ENCODE measurements at regions not wholly inside any gene's neighbourhood (a gene's known extent, or its start where the extent isn't known, plus 50 kb on each side); places are given as distances from the start of the nearest gene placed in this dataset.
A peak's percentile ranks its signal among the peaks of the same experiment; 100 is the strongest.

DNA sequence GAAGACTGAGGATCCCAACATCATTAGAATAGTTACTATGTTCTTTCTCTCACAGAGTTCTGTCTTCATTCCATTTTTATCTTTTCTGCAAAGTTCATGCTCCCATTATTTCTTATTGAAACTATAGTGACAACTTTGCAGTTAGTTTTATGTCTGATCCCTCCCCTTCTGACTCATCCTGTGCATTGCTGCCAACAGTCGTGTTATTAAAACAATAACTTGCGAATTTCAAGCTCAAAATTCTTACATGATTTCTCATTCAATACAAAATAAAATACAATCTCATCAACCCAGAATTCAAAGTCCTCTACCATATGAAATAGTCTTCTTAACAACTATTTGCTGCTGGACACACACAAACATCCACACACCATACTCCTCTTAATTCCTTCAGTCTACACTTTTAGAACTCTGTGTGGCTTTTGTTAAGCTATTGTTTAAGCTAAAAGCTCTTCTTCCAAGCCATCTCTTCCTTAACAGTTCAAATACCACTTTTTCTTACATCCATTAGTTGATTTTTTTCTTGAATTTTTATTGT is 261.4 kb upstream of the IRAK1BP1 start:
- no peak overlapping the region for H3K27ac ChIP-seq
- no peaks in the 10 kb centered on the region for H3K27me3 ChIP-seq (ENCODE audit: insufficient read depth, low read depth, severe bottlenecking)
- H3K9me3 ChIP-seq (ENCODE audit: severe bottlenecking), result no peaks in the 10 kb centered on the region
- DNase-seq, result no peak
- TF ChIP-seq CTCF (IDR thresholded peaks at IDR 0.05; ENCODE audit: low read depth, low read length), result no peak
- H3K36me3 ChIP-seq, result no peaks in the 10 kb centered on the region
- no peak overlapping the region for H3K4me3 ChIP-seq (ENCODE audit: low read depth, low read length)

DNA sequence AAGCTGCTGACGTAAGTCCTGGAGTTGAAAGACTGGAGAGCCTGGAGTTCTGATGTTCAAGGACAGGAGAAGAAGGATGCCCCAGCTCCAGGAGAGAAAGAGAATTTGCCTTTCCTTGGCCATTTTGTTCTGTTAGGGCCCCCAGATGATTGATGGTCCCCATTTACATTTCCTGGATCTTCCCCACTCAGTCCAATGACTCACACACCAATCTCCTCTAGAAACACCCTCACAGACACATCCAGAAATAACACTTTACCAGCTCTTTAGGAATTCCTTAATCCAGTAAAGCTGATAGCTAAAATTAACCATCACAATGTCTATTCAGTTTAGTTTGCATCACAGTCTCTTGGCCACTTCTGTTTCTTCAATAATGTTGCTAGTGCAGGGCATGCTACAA is 260.2 kb upstream of the IRAK1BP1 start:
- Histone ChIP-seq H3K36me3 (no peaks in the 10 kb centered on the region), H3K27ac (no peak overlapping the region), H3K27me3 (ENCODE audit: insufficient read depth, low read depth, severe bottlenecking) (no peaks in the 10 kb centered on the region), H3K9me3 (ENCODE audit: severe bottlenecking) (no peaks in the 10 kb centered on the region), H3K4me3 (ENCODE audit: low read depth, low read length) (no peak overlapping the region)
- DNase-seq, result no peak
- no peak for TF ChIP-seq CTCF (IDR thresholded peaks at IDR 0.05; ENCODE audit: low read depth, low read length)

DNA sequence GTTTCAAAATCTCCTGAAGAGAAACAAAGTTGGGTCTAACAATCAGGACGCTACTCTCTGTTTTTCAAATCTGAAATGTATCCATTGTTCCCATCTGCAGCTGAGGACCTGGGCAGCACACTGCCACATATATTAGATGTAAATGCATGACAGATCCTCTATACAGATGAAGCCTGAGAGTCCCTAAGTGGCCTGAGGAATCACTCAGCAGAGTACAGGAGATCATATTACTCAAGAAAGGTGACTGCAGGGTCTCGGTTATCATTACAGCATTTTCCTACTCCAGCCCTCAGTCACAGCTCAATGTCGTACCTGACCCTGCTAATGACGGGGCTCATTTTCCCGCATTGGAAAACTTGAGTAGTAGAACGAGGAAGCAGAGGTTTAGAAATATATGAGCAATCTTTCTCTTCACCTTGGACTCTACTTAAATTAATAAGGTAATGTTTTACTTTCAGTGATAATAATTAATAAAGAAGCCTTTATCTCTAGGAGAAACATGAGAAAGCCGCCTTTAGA is 256.2 kb upstream of the IRAK1BP1 start:
- no peak for DNase-seq
- no peaks in the 10 kb centered on the region for H3K27me3 ChIP-seq (ENCODE audit: insufficient read depth, low read depth, severe bottlenecking)
- no peak overlapping the region for H3K4me3 ChIP-seq (ENCODE audit: low read depth, low read length)
- H3K9me3 ChIP-seq (ENCODE audit: severe bottlenecking), result no peaks in the 10 kb centered on the region
- no peaks in the 10 kb centered on the region for H3K36me3 ChIP-seq
- TF ChIP-seq CTCF (IDR thresholded peaks at IDR 0.05; ENCODE audit: low read depth, low read length), result no peak
- no peak overlapping the region for H3K27ac ChIP-seq

DNA sequence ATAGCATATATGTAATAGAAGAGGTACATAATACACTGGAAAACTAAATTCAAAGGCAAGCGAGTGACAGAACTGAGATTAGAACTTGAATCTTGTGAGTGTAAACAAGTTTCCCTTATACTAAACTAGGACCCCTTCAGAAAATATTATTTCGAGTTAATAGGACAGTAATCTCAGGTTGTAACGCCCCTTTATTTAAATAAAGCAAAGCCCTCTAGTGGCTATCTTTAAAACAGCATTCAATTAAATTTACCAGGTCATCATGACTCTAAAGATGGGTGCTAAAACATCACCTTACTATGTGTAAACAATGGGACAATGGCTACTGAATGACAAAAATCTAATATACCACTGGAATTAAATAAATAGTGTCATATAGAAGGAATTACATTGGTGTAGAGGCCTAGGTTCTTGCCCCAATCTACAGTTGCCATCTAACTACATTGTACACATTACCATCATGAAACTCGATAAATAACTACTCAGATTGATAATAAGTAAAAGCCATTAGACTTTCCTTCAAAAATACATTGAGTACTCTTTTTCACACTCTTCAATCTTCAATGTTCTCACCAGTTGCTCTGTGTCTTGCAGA is 255.4 kb upstream of the IRAK1BP1 start:
- H3K27ac ChIP-seq, result no peak overlapping the region
- no peak overlapping the region for H3K4me3 ChIP-seq (ENCODE audit: low read depth, low read length)
- H3K9me3 ChIP-seq (ENCODE audit: severe bottlenecking), result no peaks in the 10 kb centered on the region
- H3K27me3 ChIP-seq (ENCODE audit: insufficient read depth, low read depth, severe bottlenecking), result no peaks in the 10 kb centered on the region
- TF ChIP-seq CTCF (IDR thresholded peaks at IDR 0.05; ENCODE audit: low read depth, low read length), result 0 out of 2 replicates have a peak, but pooled peaks have one; percentile 11
- no peak for DNase-seq
- no peaks in the 10 kb centered on the region for H3K36me3 ChIP-seq

DNA sequence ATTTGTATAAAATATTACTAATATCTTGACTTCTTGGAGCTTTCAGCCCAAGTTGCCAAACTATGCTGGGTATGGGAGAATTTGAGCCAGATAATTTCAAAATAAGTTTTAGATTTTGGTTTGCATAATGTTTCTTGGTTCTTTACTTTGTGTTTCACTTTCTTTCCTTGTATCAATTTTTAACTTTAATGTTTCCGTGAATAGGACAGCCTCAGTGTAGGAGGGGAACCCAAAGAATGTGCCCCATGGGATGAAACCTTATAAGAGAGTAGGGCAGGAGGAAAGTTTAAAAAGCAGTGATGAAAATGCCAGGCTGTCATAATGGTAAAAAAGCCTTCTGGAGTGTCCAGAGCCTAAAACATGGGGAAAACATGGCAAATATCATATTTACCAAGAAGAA is 252.4 kb upstream of the IRAK1BP1 start:
- H3K27ac ChIP-seq, result no peak overlapping the region
- no peaks in the 10 kb centered on the region for H3K36me3 ChIP-seq
- no peak overlapping the region for H3K4me3 ChIP-seq (ENCODE audit: low read depth, low read length)
- no peaks in the 10 kb centered on the region for H3K9me3 ChIP-seq (ENCODE audit: severe bottlenecking)
- TF ChIP-seq CTCF (IDR thresholded peaks at IDR 0.05; ENCODE audit: low read depth, low read length), result no peak
- no peak for DNase-seq
- no peaks in the 10 kb centered on the region for H3K27me3 ChIP-seq (ENCODE audit: insufficient read depth, low read depth, severe bottlenecking)
